ENCODE measurements at regions not wholly inside any gene's neighbourhood (a gene's known extent, or its start where the extent isn't known, plus 50 kb on each side); places are given as distances from the start of the nearest gene placed in this dataset.
"Not testable (repeated sequence)": the region's sequence is repeated elsewhere in the genome, so short reads cannot be mapped to it uniquely, and the experiment has no call there.

GRCh38 chr2:59171019-59171418 is 929.9 kb upstream of the FANCL start:
- TF ChIP-seq CTCF (IDR thresholded peaks at IDR 0.05): no peak
- intact Hi-C loops (cut with DNase I, micrococcal nuclease): no loop called here
- DNase-seq: no peak
- Histone ChIP-seq H3K36me3 (ENCODE audit: low read depth) (no peaks in the 10 kb centered on the region), H3K9me3 (no peaks in the 10 kb centered on the region), H3K4me3 (no peak overlapping the region), H3K4me1 (ENCODE audit: low read depth) (no peaks in the 10 kb centered on the region)
- no peak for ATAC-seq

GRCh38 chr2:59168766-59169165 is 927.6 kb upstream of the FANCL start:
- Histone ChIP-seq H3K4me1 (ENCODE audit: low read depth) (no peaks in the 10 kb centered on the region), H3K36me3 (ENCODE audit: low read depth) (no peaks in the 10 kb centered on the region), H3K4me3 (no peak overlapping the region), H3K9me3 (no peaks in the 10 kb centered on the region)
- TF ChIP-seq CTCF (IDR thresholded peaks at IDR 0.05): no peak
- DNase-seq (no peak), ATAC-seq (no peak)
- intact Hi-C loops (cut with DNase I, micrococcal nuclease): no loop called here

- ATAC-seq (no peak), DNase-seq (no peak)
- intact Hi-C loops (cut with DNase I, micrococcal nuclease): no loop called here
- TF ChIP-seq CTCF (IDR thresholded peaks at IDR 0.05): no peak
- Histone ChIP-seq H3K4me1 (ENCODE audit: low read depth) (no peaks in the 10 kb centered on the region), H3K4me3 (no peak overlapping the region), H3K9me3 (no peaks in the 10 kb centered on the region), H3K36me3 (ENCODE audit: low read depth) (no peaks in the 10 kb centered on the region)
Measured at GRCh38 chr2:59167514-59167913, 926.4 kb upstream of the FANCL start.

GRCh38 chr2:59157908-59158307 is 916.8 kb upstream of the FANCL start:
- H3K4me1 ChIP-seq (ENCODE audit: low read depth); H3K4me3 ChIP-seq; ATAC-seq; intact Hi-C loops (cut with DNase I, micrococcal nuclease); H3K36me3 ChIP-seq (ENCODE audit: low read depth); DNase-seq; H3K9me3 ChIP-seq: not testable (repeated sequence)

GRCh38 chr2:59151805-59152204 is 910.7 kb upstream of the FANCL start:
- DNase-seq: no peak
- Histone ChIP-seq H3K4me1 (ENCODE audit: low read depth) (no peaks in the 10 kb centered on the region), H3K9me3 (no peaks in the 10 kb centered on the region), H3K4me3 (no peak overlapping the region), H3K36me3 (ENCODE audit: low read depth) (no peaks in the 10 kb centered on the region)
- intact Hi-C loops (cut with DNase I, micrococcal nuclease): no loop called here
- ATAC-seq: no peak
- TF ChIP-seq CTCF (IDR thresholded peaks at IDR 0.05): no peak

- DNase-seq (no peak), ATAC-seq (no peak)
- TF ChIP-seq CTCF (IDR thresholded peaks at IDR 0.05): no peak
- Histone ChIP-seq H3K4me1 (ENCODE audit: low read depth) (no peaks in the 10 kb centered on the region), H3K4me3 (no peak overlapping the region), H3K36me3 (ENCODE audit: low read depth) (no peaks in the 10 kb centered on the region), H3K9me3 (no peaks in the 10 kb centered on the region)
- intact Hi-C loops (cut with DNase I, micrococcal nuclease): no loop called here
Measured at GRCh38 chr2:59150217-59150849, 909.2 kb upstream of the FANCL start.
